ENCODE measurements at regions not wholly inside any gene's neighbourhood (a gene's known extent, or its start where the extent isn't known, plus 50 kb on each side); places are given as distances from the start of the nearest gene placed in this dataset.

- in situ Hi-C loops (cut with HindIII; ENCODE audit: low sequenced_read_pairs): no loop called here
- TF ChIP-seq CTCF (IDR thresholded peaks at IDR 0.05; ENCODE audit: low read depth, low read length, missing control alignments): no peak
- no peak overlapping the region for H3K4me3 ChIP-seq (ENCODE audit: low read depth, low read length)
- no peak for DNase-seq (ENCODE audit: low read depth)
Observed at GRCh38 chr6:28711325-28711724, 185.6 kb downstream of the GPX5 start.

- TF ChIP-seq CTCF (IDR thresholded peaks at IDR 0.05; ENCODE audit: low read depth, low read length, missing control alignments): no peak
- DNase-seq (ENCODE audit: low read depth): no peak
- in situ Hi-C loops (cut with HindIII; ENCODE audit: low sequenced_read_pairs): no loop called here
- H3K4me3 ChIP-seq (ENCODE audit: low read depth, low read length): no peak overlapping the region
Observed at GRCh38 chr6:28711788-28712341, 186.2 kb downstream of the GPX5 start.

- DNase-seq (ENCODE audit: low read depth): no peak
- TF ChIP-seq CTCF (IDR thresholded peaks at IDR 0.05; ENCODE audit: low read depth, low read length, missing control alignments): no peak
- H3K4me3 ChIP-seq (ENCODE audit: low read depth, low read length): no peak overlapping the region
- in situ Hi-C loops (cut with HindIII; ENCODE audit: low sequenced_read_pairs): no loop called here
Observed at GRCh38 chr6:28712982-28713381, 187.3 kb downstream of the GPX5 start.

- no peak overlapping the region for H3K4me3 ChIP-seq (ENCODE audit: low read depth, low read length)
- TF ChIP-seq CTCF (IDR thresholded peaks at IDR 0.05; ENCODE audit: low read depth, low read length, missing control alignments): no peak
- no peak for DNase-seq (ENCODE audit: low read depth)
- in situ Hi-C loops (cut with HindIII; ENCODE audit: low sequenced_read_pairs): no loop called here
Observed at GRCh38 chr6:28719275-28719940, 193.7 kb downstream of the GPX5 start.

GRCh38 chr6:28720357-28721231, 194.9 kb downstream of the GPX5 start:
- in situ Hi-C loops (cut with HindIII; ENCODE audit: low sequenced_read_pairs): no loop called here
- no peak for DNase-seq (ENCODE audit: low read depth)

More at GRCh38 chr6:28720357-28721231, 194.9 kb downstream of the GPX5 start:
- H3K4me3 ChIP-seq (ENCODE audit: low read depth, low read length): no peak overlapping the region
- no peak for TF ChIP-seq CTCF (IDR thresholded peaks at IDR 0.05; ENCODE audit: low read depth, low read length, missing control alignments)

Data from astrocyte of the cerebellum (primary cell).